H9 (cell line): ENCODE measurements at regions not wholly inside any gene's neighbourhood (a gene's known extent, or its start where the extent isn't known, plus 50 kb on each side); places are given as distances from the start of the nearest gene placed in this dataset.

Source experiments
- DNase-seq: peaks from one replicate; pipeline ENCODE4 v3.0.0-alpha.2; 2017
- H2AFZ ChIP-seq: one replicate; pipeline ENCODE4 v1.6.1; 2013; ENCODE audit warnings: mild to moderate bottlenecking, low read length, control low read depth, moderate library complexity
- H2AK5ac ChIP-seq: 2 replicates; pipeline ENCODE4 v1.6.1; 2013; ENCODE audit warnings: low read length, control low read depth, mixed read lengths; ENCODE audit not compliant: insufficient read length
- H2BK120ac ChIP-seq: one replicate; pipeline ENCODE4 v1.6.1; 2013; ENCODE audit warnings: low read depth, mild to moderate bottlenecking, low read length, control low read depth, inconsistent platforms; ENCODE audit not compliant: poor library complexity, severe bottlenecking
- H2BK12ac ChIP-seq: 2 replicates; pipeline ENCODE4 v1.6.1; 2013; ENCODE audit warnings: low read length, control low read depth, mixed read lengths, low read depth; ENCODE audit not compliant: insufficient read length
- H2BK15ac ChIP-seq: 2 replicates; pipeline ENCODE4 v1.6.1; 2013; ENCODE audit warnings: low read depth, low read length, control low read depth
- H2BK20ac ChIP-seq: one replicate; pipeline ENCODE4 v1.6.1; 2013; ENCODE audit warnings: low read depth, mild to moderate bottlenecking, low read length, control low read depth, inconsistent platforms; ENCODE audit not compliant: poor library complexity, severe bottlenecking
- H2BK5ac ChIP-seq: 2 replicates; pipeline ENCODE4 v1.6.1; 2013; ENCODE audit warnings: low read length, control low read depth, mixed read lengths; ENCODE audit not compliant: insufficient read length
- H3K14ac ChIP-seq: 2 replicates; pipeline ENCODE4 v1.6.1; 2013; ENCODE audit warnings: low read length, control low read depth; ENCODE audit not compliant: insufficient read depth
- H3K18ac ChIP-seq: 2 replicates; pipeline ENCODE4 v1.6.1; 2013; ENCODE audit warnings: low read depth, mild to moderate bottlenecking, mixed read lengths, low read length, control low read depth; ENCODE audit not compliant: insufficient read length
- H3K23ac ChIP-seq: 2 replicates; pipeline ENCODE4 v1.6.1; 2013; ENCODE audit warnings: low read length, control low read depth, mixed read lengths, low read depth; ENCODE audit not compliant: insufficient read length
- H3K23me2 ChIP-seq: 2 replicates; pipeline ENCODE4 v1.6.1; 2013; ENCODE audit warnings: low read depth, mild to moderate bottlenecking, mixed read lengths, low read length, control low read depth; ENCODE audit not compliant: insufficient read length, poor library complexity, severe bottlenecking
- H3K27ac ChIP-seq: 2 replicates; pipeline ENCODE4 v1.5.1; 2013; ENCODE audit warnings: low read length, control low read depth, mixed read lengths, low read depth; ENCODE audit not compliant: insufficient read length
- H3K27me3 ChIP-seq: 2 replicates; pipeline ENCODE4 v1.6.1; 2013; ENCODE audit warnings: low read length, control low read depth, inconsistent platforms; ENCODE audit not compliant: insufficient read depth
- H3K4ac ChIP-seq: 2 replicates; pipeline ENCODE4 v1.6.1; 2013; ENCODE audit warnings: low read depth, mild to moderate bottlenecking, control low read depth, inconsistent platforms, low read length, moderate library complexity
- H3K4me1 ChIP-seq: 2 replicates; pipeline ENCODE4 v1.6.1; 2013; ENCODE audit warnings: low read length, control low read depth, inconsistent platforms; ENCODE audit not compliant: insufficient read depth
- H3K4me2 ChIP-seq: 2 replicates; pipeline ENCODE4 v1.6.1; 2013; ENCODE audit warnings: low read length, control low read depth, mixed read lengths; ENCODE audit not compliant: insufficient read length, insufficient read depth
- H3K56ac ChIP-seq: 2 replicates; pipeline ENCODE4 v1.6.1; 2013; ENCODE audit warnings: low read depth, mild to moderate bottlenecking, mixed read lengths, low read length, control low read depth; ENCODE audit not compliant: insufficient read length
- H3K79me1 ChIP-seq: 2 replicates; pipeline ENCODE4 v1.6.1; 2013; ENCODE audit warnings: low read depth, mild to moderate bottlenecking, moderate library complexity, low read length, control low read depth, inconsistent platforms; ENCODE audit not compliant: insufficient read depth, poor library complexity, severe bottlenecking
- H3K79me2 ChIP-seq: 2 replicates; pipeline ENCODE4 v1.6.1; 2013; ENCODE audit warnings: low read length, control low read depth, inconsistent platforms; ENCODE audit not compliant: insufficient read depth
- H3K9ac ChIP-seq: 2 replicates; pipeline ENCODE4 v1.6.1; 2013; ENCODE audit warnings: low read length, control low read depth, mixed read lengths; ENCODE audit not compliant: insufficient read length; ENCODE audit errors: extremely low read depth
- H3K9me3 ChIP-seq: one replicate; pipeline ENCODE4 v1.6.1; 2013; ENCODE audit warnings: low read depth, low read length, inconsistent platforms; ENCODE audit not compliant: control insufficient read depth
- H3T11ph ChIP-seq: one replicate; pipeline ENCODE4 v1.6.1; 2013; ENCODE audit warnings: mild to moderate bottlenecking, low read length, control low read depth, inconsistent platforms
- H4K20me1 ChIP-seq: one replicate; pipeline ENCODE4 v1.6.1; 2013; ENCODE audit not compliant: control insufficient read depth, insufficient read length, insufficient read depth
- H4K5ac ChIP-seq: 2 replicates; pipeline ENCODE4 v1.6.1; 2013; ENCODE audit warnings: low read depth, mild to moderate bottlenecking, mixed read lengths, low read length, control low read depth; ENCODE audit not compliant: insufficient read length
- H4K8ac ChIP-seq: replicated peaks from 2 replicates; pipeline ENCODE4 v1.6.1; 2013; ENCODE audit warnings: low read length, control low read depth, mixed read lengths, low read depth; ENCODE audit not compliant: insufficient read length
- H4K91ac ChIP-seq: 2 replicates; pipeline ENCODE4 v1.6.1; 2013; ENCODE audit warnings: low read depth, mild to moderate bottlenecking, moderate library complexity, mixed read lengths, low read length, control low read depth; ENCODE audit not compliant: insufficient read length
- H3K27ac Mint-ChIP-seq, 3 experiments: 2 replicates in 2 of 3; 3 replicates in 1 of 3; pipeline ENCODE4 v1.8.0; 2020 to 2021; ENCODE audit warnings: mixed read lengths in 3 of 3, mild to moderate bottlenecking in 1 of 3, moderate library complexity in 1 of 3
- H3K27me3 Mint-ChIP-seq: 2 replicates; pipeline ENCODE4 v1.8.0; 2021; ENCODE audit warnings: low read depth, mild to moderate bottlenecking, moderate library complexity, mixed read lengths
- H3K36me3 Mint-ChIP-seq, 3 experiments: 2 replicates in 2 of 3; 3 replicates in 1 of 3; pipeline ENCODE4 v1.8.0; 2020 to 2021; ENCODE audit warnings: low read depth in 3 of 3, mixed read lengths in 3 of 3; ENCODE audit not compliant: insufficient read depth in 1 of 3
- H3K4me1 Mint-ChIP-seq, 2 experiments: 2 replicates each; pipeline ENCODE4 v1.8.0; 2020; ENCODE audit warnings: mixed read lengths in 2 of 2
- H3K4me3 Mint-ChIP-seq, 2 experiments: 2 replicates in 1 of 2; 3 replicates in 1 of 2; pipeline ENCODE4 v1.8.0; 2020 to 2021; ENCODE audit warnings: mild to moderate bottlenecking in 2 of 2, mixed read lengths in 2 of 2, moderate library complexity in 1 of 2
- H3K9me3 Mint-ChIP-seq, 2 experiments: 2 replicates in 1 of 2; 3 replicates in 1 of 2; pipeline ENCODE4 v1.8.0; 2020; ENCODE audit warnings: mild to moderate bottlenecking in 2 of 2, mixed read lengths in 2 of 2, moderate library complexity in 1 of 2
- WGBS: extraction: QIAGEN DNeasy Blood & Tissue Kit; methylation state at CpG from one replicate; pipeline ENCODE4 v1.1.7; 2013; ENCODE audit warnings: missing lambda C conversion rate, low lambda C conversion rate, mixed read lengths; ENCODE audit not compliant: insufficient read length; ENCODE audit errors: extremely low coverage; 5-methylcytosine and 5-hydroxymethylcytosine counted together
- TF ChIP-seq, protein P1 (sequence below): fragments of 200-600 bp; sonication (generic); conservative IDR thresholded peaks from 3 replicates; pipeline ENCODE4 v1.8.0; 2021; ENCODE audit warnings: antibody characterized with exemption, mild to moderate bottlenecking

DNA sequence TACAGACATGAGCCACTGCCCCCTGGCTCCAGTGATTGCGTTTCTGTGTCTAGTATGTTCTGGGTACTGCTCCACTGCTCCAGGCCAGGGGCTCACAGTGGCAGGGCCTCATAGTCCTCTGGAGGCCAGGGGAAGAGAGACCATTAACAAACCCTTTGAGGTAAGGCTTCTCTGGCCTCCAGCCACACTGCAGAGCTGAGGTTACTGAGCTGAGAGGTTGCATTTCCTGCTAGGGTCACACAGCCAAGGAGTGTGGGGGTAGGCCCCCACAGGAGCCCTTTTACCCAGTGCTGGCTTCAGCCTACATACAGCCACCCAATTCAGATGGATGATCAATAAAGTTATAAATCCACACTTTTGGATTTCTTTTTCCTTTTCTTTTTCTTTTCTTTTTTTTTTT lies 50.4 kb upstream of the DLX4 start:
- no peak overlapping the region for H3K18ac ChIP-seq
- no peak overlapping the region for H2BK120ac ChIP-seq
- Mint-ChIP-seq H3K36me3 (no peaks in the 10 kb centered on the region; a peak in 1 of 7 replicates), H3K4me3 (no peak overlapping the region), H3K27ac (no peak overlapping the region), H3K4me1 (peaks cover 30 to 57% of the 10 kb centered on the region in 2 experiments), H3K27me3 (peaks cover 51% of the 10 kb centered on the region), H3K9me3 (no peaks in the 10 kb centered on the region)
- H3K79me1 ChIP-seq: no peaks in the 10 kb centered on the region
- H3K14ac ChIP-seq: no peak overlapping the region
- no peak overlapping the region for H3K9ac ChIP-seq
- H2BK5ac ChIP-seq: no peak overlapping the region
- no peak overlapping the region for H2BK12ac ChIP-seq
- no peak overlapping the region for H3K23ac ChIP-seq
- H2AK5ac ChIP-seq: no peak overlapping the region
- no peaks in the 10 kb centered on the region; the same call in 1 of the 2 replicates for H3K27me3 ChIP-seq
- H4K5ac ChIP-seq: no peak overlapping the region
- H4K8ac ChIP-seq: no peak overlapping the region
- no peaks in the 10 kb centered on the region for H3K79me2 ChIP-seq
- no peaks in the 10 kb centered on the region for H3K23me2 ChIP-seq
- no peaks in the 10 kb centered on the region for H3K4me1 ChIP-seq
- H3K27ac ChIP-seq: no peak overlapping the region
- H3K4ac ChIP-seq: no peak overlapping the region
- no peak overlapping the region for H2AFZ ChIP-seq
- no peak overlapping the region for H2BK15ac ChIP-seq
- no peak overlapping the region for H3K4me2 ChIP-seq
- no peaks in the 10 kb centered on the region for H4K20me1 ChIP-seq
- H3K56ac ChIP-seq: no peak overlapping the region
- no peak overlapping the region for H3T11ph ChIP-seq
- no peak overlapping the region for H2BK20ac ChIP-seq
- DNase-seq: no peak
- no peak overlapping the region for H4K91ac ChIP-seq
- TF ChIP-seq, protein P1, sequence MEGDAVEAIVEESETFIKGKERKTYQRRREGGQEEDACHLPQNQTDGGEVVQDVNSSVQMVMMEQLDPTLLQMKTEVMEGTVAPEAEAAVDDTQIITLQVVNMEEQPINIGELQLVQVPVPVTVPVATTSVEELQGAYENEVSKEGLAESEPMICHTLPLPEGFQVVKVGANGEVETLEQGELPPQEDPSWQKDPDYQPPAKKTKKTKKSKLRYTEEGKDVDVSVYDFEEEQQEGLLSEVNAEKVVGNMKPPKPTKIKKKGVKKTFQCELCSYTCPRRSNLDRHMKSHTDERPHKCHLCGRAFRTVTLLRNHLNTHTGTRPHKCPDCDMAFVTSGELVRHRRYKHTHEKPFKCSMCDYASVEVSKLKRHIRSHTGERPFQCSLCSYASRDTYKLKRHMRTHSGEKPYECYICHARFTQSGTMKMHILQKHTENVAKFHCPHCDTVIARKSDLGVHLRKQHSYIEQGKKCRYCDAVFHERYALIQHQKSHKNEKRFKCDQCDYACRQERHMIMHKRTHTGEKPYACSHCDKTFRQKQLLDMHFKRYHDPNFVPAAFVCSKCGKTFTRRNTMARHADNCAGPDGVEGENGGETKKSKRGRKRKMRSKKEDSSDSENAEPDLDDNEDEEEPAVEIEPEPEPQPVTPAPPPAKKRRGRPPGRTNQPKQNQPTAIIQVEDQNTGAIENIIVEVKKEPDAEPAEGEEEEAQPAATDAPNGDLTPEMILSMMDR: no peak
- no peaks in the 10 kb centered on the region for H3K9me3 ChIP-seq
- no CpG with 5 or more reads among the region's 1 CpG for WGBS
